HEK293 (cell line): ENCODE measurements at regions not wholly inside any gene's neighbourhood (a gene's known extent, or its start where the extent isn't known, plus 50 kb on each side); places are given as distances from the start of the nearest gene placed in this dataset.

Experiments used
- KLF16 ChIP-seq: fragments of 450-650 bp; formaldehyde crosslinking; IDR thresholded peaks from 2 replicates; pipeline ENCODE4 v1.5.1; 2017; ENCODE audit warnings: missing biosample characterization, missing genetic modification characterization
- SALL2 ChIP-seq: fragments of 450-650 bp; formaldehyde crosslinking; IDR thresholded peaks from 2 replicates; pipeline ENCODE4 v1.5.0; 2017; ENCODE audit warnings: missing biosample characterization, mild to moderate bottlenecking, missing genetic modification characterization, borderline replicate concordance
- SP2 ChIP-seq: fragments of 450-650 bp; formaldehyde crosslinking; IDR thresholded peaks from 2 replicates; pipeline ENCODE4 v1.5.1; 2016; ENCODE audit warnings: missing biosample characterization, missing genetic modification characterization
- ZBTB49 ChIP-seq: fragments of 450-650 bp; formaldehyde crosslinking; IDR thresholded peaks from 2 replicates; pipeline ENCODE4 v1.5.1; 2016; ENCODE audit warnings: missing biosample characterization, missing genetic modification characterization, low read depth
- ZIC2 ChIP-seq: fragments of 450-650 bp; formaldehyde crosslinking; IDR thresholded peaks from 2 replicates; pipeline ENCODE4 v1.5.1; 2016; ENCODE audit warnings: missing biosample characterization, missing genetic modification characterization
- ZNF133 ChIP-seq: fragments of 450-650 bp; formaldehyde crosslinking; IDR thresholded peaks from 2 replicates; pipeline ENCODE4 v1.5.1; 2016; ENCODE audit warnings: missing biosample characterization, missing genetic modification characterization
- ZNF433 ChIP-seq: fragments of 450-650 bp; formaldehyde crosslinking; IDR thresholded peaks from 2 replicates; pipeline ENCODE4 v1.5.1; 2016; ENCODE audit warnings: missing biosample characterization, missing genetic modification characterization, low read depth
- ZNF645 ChIP-seq: fragments of 450-650 bp; formaldehyde crosslinking; IDR thresholded peaks from 2 replicates; pipeline ENCODE4; 2016; ENCODE audit warnings: missing biosample characterization, missing genetic modification characterization
- ZNF843 ChIP-seq: fragments of 450-650 bp; formaldehyde crosslinking; IDR thresholded peaks from 2 replicates; pipeline ENCODE4 v1.5.1; 2016; ENCODE audit warnings: missing biosample characterization, missing genetic modification characterization
- ZSCAN5A ChIP-seq: fragments of 450-650 bp; formaldehyde crosslinking; IDR thresholded peaks from 2 replicates; pipeline ENCODE4 v1.5.1; 2016; ENCODE audit warnings: missing biosample characterization, missing genetic modification characterization
- TF ChIP-seq, protein P1 (sequence below): fragments of 450-650 bp; formaldehyde crosslinking; IDR thresholded peaks from 2 replicates; pipeline ENCODE4 v1.5.1; 2016; ENCODE audit warnings: missing biosample characterization, missing genetic modification characterization

GRCh38 chr1:22351768-22352080 is 99.9 kb upstream of the ZBTB40 start:
- TF ChIP-seq ZNF133 (tag by site-specific recombination) (no peak), ZNF645 (tag by site-specific recombination) (no peak), SALL2 (tag by site-specific recombination) (no peak), ZNF433 (no peak), ZIC2 (tag by site-specific recombination) (no peak), ZSCAN5A (no peak), ZBTB49 (no peak), ZNF843 (no peak), SP2 (no peak), KLF16 (tag by site-specific recombination) (no peak)
- TF ChIP-seq, protein P1, sequence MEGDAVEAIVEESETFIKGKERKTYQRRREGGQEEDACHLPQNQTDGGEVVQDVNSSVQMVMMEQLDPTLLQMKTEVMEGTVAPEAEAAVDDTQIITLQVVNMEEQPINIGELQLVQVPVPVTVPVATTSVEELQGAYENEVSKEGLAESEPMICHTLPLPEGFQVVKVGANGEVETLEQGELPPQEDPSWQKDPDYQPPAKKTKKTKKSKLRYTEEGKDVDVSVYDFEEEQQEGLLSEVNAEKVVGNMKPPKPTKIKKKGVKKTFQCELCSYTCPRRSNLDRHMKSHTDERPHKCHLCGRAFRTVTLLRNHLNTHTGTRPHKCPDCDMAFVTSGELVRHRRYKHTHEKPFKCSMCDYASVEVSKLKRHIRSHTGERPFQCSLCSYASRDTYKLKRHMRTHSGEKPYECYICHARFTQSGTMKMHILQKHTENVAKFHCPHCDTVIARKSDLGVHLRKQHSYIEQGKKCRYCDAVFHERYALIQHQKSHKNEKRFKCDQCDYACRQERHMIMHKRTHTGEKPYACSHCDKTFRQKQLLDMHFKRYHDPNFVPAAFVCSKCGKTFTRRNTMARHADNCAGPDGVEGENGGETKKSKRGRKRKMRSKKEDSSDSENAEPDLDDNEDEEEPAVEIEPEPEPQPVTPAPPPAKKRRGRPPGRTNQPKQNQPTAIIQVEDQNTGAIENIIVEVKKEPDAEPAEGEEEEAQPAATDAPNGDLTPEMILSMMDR (tag by site-specific recombination), result no peak
